ENCODE measurements at regions not wholly inside any gene's neighbourhood (a gene's known extent, or its start where the extent isn't known, plus 50 kb on each side); places are given as distances from the start of the nearest gene placed in this dataset.
"Not testable (repeated sequence)": the region's sequence is repeated elsewhere in the genome, so short reads cannot be mapped to it uniquely, and the experiment has no call there.

DNA sequence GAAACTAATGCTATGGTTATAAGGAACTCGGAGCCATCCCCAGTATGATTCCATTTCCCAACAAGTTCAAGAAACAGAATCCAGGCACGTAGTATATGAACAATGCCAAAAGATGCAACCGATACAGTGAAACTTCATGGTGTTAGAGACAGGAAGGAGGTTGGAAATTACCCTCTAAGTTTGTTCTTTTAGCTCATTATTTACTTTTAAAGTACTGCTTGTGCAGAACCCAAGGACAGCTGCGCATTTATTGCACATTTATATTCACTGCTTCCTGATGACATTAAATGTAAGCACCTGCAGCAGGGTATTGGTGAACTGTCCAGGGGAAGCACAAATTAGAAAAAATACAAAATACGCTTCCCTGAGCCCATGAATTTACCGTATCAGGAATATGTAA is 63.0 kb upstream of the CYP1B1 start:
- no peak for DNase-seq (ENCODE audit: low spot score)
- no peaks in the 10 kb centered on the region for H3K4me1 Mint-ChIP-seq (ENCODE audit: unreplicated experiment)
- H3K27me3 Mint-ChIP-seq (ENCODE audit: unreplicated experiment) = no peaks in the 10 kb centered on the region
- H3K36me3 Mint-ChIP-seq (ENCODE audit: low read depth, unreplicated experiment) = no peaks in the 10 kb centered on the region
- no peak overlapping the region for H3K27ac Mint-ChIP-seq (ENCODE audit: unreplicated experiment)
- H3K9me3 Mint-ChIP-seq (ENCODE audit: unreplicated experiment) = no peaks in the 10 kb centered on the region
- TF ChIP-seq, protein P1, sequence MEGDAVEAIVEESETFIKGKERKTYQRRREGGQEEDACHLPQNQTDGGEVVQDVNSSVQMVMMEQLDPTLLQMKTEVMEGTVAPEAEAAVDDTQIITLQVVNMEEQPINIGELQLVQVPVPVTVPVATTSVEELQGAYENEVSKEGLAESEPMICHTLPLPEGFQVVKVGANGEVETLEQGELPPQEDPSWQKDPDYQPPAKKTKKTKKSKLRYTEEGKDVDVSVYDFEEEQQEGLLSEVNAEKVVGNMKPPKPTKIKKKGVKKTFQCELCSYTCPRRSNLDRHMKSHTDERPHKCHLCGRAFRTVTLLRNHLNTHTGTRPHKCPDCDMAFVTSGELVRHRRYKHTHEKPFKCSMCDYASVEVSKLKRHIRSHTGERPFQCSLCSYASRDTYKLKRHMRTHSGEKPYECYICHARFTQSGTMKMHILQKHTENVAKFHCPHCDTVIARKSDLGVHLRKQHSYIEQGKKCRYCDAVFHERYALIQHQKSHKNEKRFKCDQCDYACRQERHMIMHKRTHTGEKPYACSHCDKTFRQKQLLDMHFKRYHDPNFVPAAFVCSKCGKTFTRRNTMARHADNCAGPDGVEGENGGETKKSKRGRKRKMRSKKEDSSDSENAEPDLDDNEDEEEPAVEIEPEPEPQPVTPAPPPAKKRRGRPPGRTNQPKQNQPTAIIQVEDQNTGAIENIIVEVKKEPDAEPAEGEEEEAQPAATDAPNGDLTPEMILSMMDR (IDR thresholded peaks at IDR 0.05; ENCODE audit: unreplicated experiment) = no peak
- H3K4me3 Mint-ChIP-seq (ENCODE audit: unreplicated experiment) = no peak overlapping the region

DNA sequence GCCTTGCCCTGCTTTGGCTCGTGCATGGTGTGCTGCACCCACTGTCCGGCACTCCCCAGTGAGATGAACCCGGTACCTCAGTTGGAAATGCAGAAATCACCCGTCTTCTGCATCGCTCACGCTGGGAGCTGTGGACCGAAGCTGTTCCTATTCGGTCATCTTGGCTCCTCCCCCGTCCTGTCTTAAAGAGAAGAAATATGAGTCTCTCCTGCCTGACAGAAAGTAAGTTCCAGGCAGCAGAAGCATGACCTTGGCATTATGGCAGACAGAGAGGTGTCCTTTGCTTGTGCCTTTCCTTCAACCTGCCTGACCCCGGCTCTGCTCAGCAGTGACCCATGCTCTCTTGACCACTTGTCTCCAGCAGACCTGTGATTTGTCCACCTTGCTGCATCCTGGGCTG is 62.5 kb upstream of the CYP1B1 start:
- TF ChIP-seq, protein P1 (IDR thresholded peaks at IDR 0.05; ENCODE audit: unreplicated experiment) = no peak
- no peak for DNase-seq (ENCODE audit: low spot score)
- no peaks in the 10 kb centered on the region for H3K36me3 Mint-ChIP-seq (ENCODE audit: low read depth, unreplicated experiment)
- H3K4me3 Mint-ChIP-seq (ENCODE audit: unreplicated experiment) = no peak overlapping the region
- H3K27ac Mint-ChIP-seq (ENCODE audit: unreplicated experiment) = no peak overlapping the region
- no peaks in the 10 kb centered on the region for H3K27me3 Mint-ChIP-seq (ENCODE audit: unreplicated experiment)
- no peaks in the 10 kb centered on the region for H3K9me3 Mint-ChIP-seq (ENCODE audit: unreplicated experiment)
- H3K4me1 Mint-ChIP-seq (ENCODE audit: unreplicated experiment) = no peaks in the 10 kb centered on the region

DNA sequence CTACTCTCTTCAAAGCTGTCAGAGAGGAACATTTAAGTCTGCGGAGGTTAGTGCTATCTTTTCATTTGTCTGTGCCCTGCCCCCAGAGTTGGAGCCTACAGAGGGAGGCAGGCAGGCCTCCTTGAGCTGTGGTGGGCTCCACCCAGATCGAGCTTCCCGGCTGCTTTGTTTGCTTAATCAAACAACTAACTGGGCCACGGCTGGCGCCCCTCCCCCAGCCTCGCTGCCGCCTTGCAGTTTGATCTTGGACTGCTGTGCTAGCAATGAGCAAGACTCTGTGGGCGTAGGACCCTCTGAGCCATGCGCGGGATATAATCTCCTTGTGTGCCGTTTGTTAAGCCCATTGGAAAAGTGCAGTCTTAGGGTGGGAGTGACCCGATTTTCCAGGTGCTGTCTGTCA is 62.0 kb upstream of the CYP1B1 start:
- not testable (repeated sequence) for H3K27me3 Mint-ChIP-seq (ENCODE audit: unreplicated experiment); H3K4me3 Mint-ChIP-seq (ENCODE audit: unreplicated experiment); H3K27ac Mint-ChIP-seq (ENCODE audit: unreplicated experiment); H3K9me3 Mint-ChIP-seq (ENCODE audit: unreplicated experiment); DNase-seq (ENCODE audit: low spot score); H3K36me3 Mint-ChIP-seq (ENCODE audit: low read depth, unreplicated experiment); H3K4me1 Mint-ChIP-seq (ENCODE audit: unreplicated experiment)

DNA sequence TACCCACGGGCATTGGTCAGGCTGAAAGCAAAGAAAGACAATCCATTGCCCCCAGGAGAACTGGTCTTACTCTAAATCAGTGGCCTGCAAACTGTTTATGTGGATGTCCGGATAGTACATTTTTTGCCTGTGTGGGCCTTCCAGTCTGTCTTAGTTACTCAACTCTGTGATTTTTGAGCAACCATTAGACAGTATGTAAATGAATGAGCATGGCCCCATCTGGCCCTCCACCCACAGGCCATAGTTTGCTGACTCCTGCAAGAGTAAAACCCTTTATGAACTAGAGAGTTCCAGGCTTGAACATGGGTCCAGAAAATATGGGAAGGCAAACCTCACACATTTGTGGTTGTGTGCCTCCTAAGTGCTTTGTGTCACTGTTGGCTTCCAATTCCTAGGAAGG is 55.7 kb upstream of the CYP1B1 start:
- Mint-ChIP-seq H3K27me3 (ENCODE audit: unreplicated experiment) (peaks cover 2% of the 10 kb centered on the region), H3K4me3 (ENCODE audit: unreplicated experiment) (no peak overlapping the region), H3K4me1 (ENCODE audit: unreplicated experiment) (no peaks in the 10 kb centered on the region), H3K27ac (ENCODE audit: unreplicated experiment) (no peak overlapping the region), H3K9me3 (ENCODE audit: unreplicated experiment) (peaks cover 3% of the 10 kb centered on the region), H3K36me3 (ENCODE audit: low read depth, unreplicated experiment) (peaks cover 12% of the 10 kb centered on the region)
- TF ChIP-seq, protein P1 (IDR thresholded peaks at IDR 0.05; ENCODE audit: unreplicated experiment) = no peak
- no peak for DNase-seq (ENCODE audit: low spot score)

DNA sequence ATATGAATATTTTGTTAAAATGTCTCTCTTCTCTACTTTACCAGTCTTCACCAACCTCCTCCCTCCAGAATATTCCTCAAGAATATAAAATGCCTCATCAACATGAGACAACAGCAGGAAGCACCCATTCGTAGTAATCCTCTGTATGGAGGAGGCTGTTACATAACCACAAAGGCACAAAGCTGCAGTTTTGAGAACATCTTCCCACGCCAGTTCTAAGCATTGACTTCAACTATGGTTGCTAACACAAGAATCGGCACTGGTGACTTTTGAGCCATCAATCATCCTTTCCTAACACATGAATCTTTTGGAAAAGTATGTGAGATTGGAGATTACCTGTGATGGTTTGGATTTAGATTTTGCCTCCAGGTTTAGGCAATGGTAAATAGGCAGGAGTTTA is 54.9 kb upstream of the CYP1B1 start:
- Mint-ChIP-seq H3K36me3 (ENCODE audit: low read depth, unreplicated experiment) (peaks cover 14% of the 10 kb centered on the region), H3K27me3 (ENCODE audit: unreplicated experiment) (peaks cover 2% of the 10 kb centered on the region), H3K4me3 (ENCODE audit: unreplicated experiment) (no peak overlapping the region), H3K4me1 (ENCODE audit: unreplicated experiment) (no peaks in the 10 kb centered on the region), H3K9me3 (ENCODE audit: unreplicated experiment) (peaks cover 6% of the 10 kb centered on the region), H3K27ac (ENCODE audit: unreplicated experiment) (no peak overlapping the region)
- TF ChIP-seq, protein P1 (IDR thresholded peaks at IDR 0.05; ENCODE audit: unreplicated experiment) = no peak
- DNase-seq (ENCODE audit: low spot score) = no peak

DNA sequence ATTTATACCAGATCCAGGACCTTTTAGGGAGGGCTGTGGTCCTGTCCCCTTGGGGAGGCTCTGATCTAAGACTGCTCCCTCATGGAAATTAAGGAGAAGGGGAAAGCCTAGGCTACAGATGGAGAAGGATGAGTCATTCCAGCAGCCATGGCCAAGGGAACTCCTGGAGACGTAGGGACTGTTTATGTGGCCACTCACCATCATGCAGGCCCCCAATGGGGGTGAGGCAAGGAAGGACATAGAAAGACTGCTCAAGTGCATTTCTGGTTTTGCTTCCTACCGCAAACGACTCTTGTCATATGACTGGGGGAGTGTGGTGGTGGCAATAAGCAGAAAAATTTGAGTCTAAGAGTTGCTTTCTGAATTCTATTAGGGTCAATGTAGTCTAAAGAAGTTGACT is 54.0 kb upstream of the CYP1B1 start:
- no peak for DNase-seq (ENCODE audit: low spot score)
- Mint-ChIP-seq H3K27me3 (ENCODE audit: unreplicated experiment) (peaks cover 2% of the 10 kb centered on the region), H3K4me3 (ENCODE audit: unreplicated experiment) (no peak overlapping the region), H3K9me3 (ENCODE audit: unreplicated experiment) (peaks cover 6% of the 10 kb centered on the region), H3K36me3 (ENCODE audit: low read depth, unreplicated experiment) (peaks cover 14% of the 10 kb centered on the region), H3K27ac (ENCODE audit: unreplicated experiment) (no peak overlapping the region), H3K4me1 (ENCODE audit: unreplicated experiment) (no peaks in the 10 kb centered on the region)
- TF ChIP-seq, protein P1 (IDR thresholded peaks at IDR 0.05; ENCODE audit: unreplicated experiment) = no peak

All from endothelial cell (in vitro differentiated cells).